NCI-H446 treated with DMSO at 0.1 percent for 48 hours (cell line): ENCODE measurements at regions not wholly inside any gene's neighbourhood (a gene's known extent, or its start where the extent isn't known, plus 50 kb on each side); places are given as distances from the start of the nearest gene placed in this dataset.
"Not testable (repeated sequence)": the region's sequence is repeated elsewhere in the genome, so short reads cannot be mapped to it uniquely, and the experiment has no call there.

Experiments used
- DNase-seq: peaks from one replicate; lab custom pipeline; 2025; lab: John Stamatoyannopoulos, UW

- DNase-seq, result no peak
Measured at GRCh38 chr9:86614871-86615849, 260.9 kb upstream of the TUT7 start.

DNA sequence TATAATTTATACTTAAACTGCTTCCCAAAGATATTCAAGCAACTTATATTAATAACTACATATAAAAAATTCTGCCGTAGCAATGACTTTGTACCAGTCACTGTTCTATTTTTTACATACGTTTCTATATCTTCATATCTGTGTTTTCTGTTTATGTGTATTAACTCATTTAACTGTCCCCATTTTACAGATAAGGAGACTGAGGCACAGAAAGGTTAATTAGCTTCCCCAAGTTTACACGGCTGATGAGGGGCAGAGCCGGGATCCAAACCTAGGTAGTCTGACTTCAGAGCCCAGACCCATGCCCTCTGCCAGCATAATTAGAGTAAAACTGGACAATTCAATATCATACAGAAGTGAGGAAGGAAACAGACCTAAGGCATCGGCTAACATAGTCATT is 259.7 kb upstream of the TUT7 start:
- DNase-seq, result no peak

DNA sequence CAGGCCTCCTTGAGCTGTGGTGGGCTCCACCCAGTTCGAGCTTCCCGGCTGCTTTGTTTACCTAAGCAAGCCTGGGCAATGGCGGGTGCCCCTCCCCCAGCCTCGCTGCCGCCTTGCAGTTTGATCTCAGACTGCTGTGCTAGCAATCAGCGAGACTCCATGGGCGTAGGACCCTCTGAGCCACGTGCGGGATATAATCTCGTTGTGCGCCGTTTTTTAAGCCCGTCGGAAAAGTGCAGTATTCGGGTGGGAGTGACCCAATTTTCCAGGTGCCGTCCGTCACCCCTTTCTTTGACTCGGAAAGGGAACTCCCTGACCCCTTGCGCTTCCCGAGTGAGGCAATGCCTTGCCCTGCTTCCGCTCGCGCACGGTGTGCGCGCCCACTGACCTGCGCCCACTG is 257.3 kb upstream of the TUT7 start:
- not testable (repeated sequence) for DNase-seq

DNA sequence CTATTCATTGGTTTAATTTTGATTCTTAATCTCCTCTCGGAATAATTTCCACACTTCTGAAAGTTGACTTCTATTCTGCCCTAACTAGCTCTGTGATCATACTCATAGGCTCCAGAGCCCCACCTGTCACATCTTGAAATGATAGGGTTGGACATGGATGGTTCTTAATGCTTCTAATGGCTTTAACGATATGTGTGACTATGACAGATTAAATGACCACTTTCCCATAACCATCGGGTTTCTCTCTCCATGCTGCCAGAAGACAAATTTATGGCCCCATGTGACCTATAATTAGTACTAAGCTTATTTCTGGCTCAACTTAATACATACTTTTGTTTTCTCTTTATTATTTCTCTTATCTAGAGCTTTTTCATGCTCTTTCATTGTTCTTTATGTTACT is 251.1 kb upstream of the TUT7 start:
- DNase-seq, result no peak

DNA sequence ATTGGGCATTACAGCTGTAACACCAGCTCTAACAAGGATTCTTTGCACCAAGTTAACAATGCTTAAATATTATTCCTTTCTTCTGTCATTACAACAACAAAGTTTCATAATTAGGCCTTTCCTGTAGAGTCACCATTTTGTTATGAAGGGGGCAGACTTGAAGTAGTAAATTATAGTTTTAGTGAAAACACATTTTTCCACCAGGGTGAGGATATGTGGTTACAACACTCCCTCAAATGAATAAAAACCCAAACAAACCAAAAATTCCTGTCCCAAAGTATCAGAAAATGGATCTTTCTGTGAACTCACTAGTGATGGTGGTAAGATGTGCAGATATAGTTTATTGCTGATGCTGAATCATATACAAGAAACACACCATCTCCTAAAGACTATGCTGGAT is 250.5 kb upstream of the TUT7 start:
- DNase-seq, result no peak

- no peak for DNase-seq
Measured at GRCh38 chr9:86602715-86603114, 248.5 kb upstream of the TUT7 start.

DNA sequence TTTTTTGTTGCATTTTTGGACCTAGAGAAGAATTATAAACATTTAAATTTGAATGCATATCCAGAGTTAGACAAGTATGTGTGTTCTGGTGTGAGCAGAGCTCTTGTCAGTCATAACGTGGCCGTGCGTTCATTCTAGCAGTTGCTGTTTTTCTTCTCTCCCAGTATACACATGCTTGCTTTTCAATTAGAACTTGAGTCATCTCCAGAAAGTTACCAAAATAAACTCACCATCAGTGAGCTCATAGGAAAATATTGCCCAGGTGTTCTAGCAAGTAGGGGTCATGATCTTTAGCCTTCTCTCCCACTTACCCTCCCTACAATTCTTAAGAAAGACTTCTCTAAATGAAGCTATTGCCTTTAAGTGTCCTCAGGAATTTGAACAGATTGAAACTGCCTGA is 247.5 kb upstream of the TUT7 start:
- no peak for DNase-seq

DNA sequence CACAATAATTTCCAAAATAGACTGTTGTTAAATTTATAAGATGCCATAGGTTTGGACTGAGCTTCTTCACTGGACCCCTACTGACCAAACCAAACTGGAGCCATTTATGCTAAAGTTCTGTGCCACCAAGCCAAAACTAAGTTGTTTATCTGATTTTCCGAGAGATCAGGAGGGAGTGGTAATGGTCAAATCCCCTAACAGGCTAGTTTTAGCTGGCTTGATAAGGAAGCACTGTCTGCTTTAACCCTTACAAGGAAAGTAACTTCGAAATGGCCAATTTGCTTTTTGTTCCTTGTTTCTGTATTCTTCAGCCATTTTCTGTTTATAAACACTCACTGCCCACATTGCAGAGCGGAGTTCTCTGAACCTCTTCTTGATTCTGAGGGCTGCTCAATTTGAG is 246.8 kb upstream of the TUT7 start:
- no peak for DNase-seq

DNA sequence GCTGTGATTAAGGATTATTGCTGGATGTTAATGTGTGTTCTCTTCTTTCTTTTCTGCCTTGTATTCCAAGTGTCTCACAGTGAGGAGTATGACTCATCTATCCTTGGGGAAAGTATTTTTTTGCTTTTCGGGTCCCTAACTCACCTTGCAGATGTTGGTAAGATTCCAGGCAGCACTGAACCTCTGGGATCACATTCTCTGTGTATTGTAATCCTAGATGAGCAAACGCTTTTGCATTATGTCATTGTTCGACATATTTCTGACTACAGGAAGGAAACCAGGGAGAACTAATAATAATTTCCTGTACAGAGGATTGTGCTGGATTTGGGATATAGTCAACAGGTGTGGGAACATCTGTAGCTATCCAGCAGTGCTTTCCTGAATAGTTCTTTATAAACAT is 246.1 kb upstream of the TUT7 start:
- no peak for DNase-seq

DNA sequence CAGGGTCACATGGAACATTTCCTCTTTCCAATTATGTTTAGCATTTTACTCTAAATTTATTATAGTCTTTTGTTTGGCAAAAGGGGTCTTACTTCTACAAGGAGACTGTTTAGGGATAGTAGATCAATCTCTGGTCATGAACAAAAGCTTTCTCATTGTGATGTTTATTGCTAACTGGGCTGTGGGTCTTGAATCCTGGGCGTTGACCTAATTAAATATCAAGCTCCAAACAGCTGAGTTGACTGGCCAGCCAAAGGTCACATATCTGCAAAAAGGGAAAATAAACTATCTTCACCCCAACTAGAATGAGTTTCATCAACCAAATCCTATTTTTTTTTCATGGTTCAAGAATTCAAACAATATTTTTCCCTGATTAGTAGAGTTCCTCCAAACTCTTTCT is 245.4 kb upstream of the TUT7 start:
- no peak for DNase-seq

GRCh38 chr9:86598411-86599239 is 244.4 kb upstream of the TUT7 start:
- DNase-seq, result no peak

DNA sequence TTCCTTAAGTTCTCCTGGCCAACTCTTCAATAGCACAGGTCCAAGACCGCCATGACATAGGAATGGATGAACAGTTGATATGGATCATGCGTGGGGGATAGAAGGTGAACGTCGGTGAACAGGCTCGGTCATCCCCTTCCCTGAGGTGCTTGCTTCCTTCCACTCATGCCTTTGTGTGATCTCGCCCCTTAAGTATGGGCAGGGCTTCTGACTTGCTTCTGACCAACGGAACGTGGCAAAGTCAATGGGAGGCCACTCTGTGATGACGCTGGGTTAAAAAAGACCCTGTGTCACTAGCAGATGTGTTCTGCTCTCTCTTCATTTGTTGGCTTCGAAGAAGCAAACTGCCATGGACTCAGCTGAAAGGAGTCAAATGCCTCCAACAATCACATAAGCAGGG is 240.5 kb upstream of the TUT7 start:
- no peak for DNase-seq

DNA sequence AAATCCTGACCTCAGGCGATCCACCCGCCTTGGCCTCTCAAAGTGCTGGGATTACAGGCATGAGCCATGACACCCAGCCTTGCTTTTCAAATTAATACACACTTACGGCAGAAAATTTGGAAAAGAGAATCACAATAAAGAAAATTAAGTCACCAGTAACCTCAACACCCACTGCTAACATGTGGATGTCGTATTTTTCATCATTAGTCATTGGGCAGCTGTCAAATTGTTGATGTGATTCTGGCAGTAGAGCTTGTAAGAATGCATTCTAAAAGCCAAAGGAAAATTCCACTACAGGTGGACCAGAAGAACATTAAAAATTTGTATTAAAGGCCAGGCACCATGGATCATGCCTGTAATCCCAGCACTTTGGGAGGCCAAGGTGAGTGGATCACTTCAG is 237.3 kb upstream of the TUT7 start:
- no peak for DNase-seq

GRCh38 chr9:86589730-86590129 is 235.5 kb upstream of the TUT7 start:
- no peak for DNase-seq

DNA sequence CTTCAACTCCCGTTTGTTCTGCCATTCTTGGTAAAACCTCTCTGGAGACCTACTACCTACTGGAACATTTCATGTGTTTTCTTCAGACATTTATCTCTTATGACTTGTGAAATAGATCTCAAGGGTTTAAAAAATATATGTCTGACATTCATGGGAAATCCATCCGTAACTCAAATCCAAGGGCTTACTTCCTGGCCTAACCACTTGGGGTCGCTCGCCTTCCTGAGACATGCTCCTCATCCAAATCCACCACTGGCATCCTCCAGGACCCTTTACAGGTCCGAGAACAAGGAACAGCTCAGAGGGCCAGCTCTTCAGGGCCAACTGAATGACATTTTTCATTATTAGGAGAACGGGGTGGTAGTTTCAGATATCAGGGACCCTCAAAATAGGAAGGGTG is 235.1 kb upstream of the TUT7 start:
- DNase-seq, result no peak

GRCh38 chr9:86586144-86586494 is 231.9 kb upstream of the TUT7 start:
- DNase-seq, result no peak

DNA sequence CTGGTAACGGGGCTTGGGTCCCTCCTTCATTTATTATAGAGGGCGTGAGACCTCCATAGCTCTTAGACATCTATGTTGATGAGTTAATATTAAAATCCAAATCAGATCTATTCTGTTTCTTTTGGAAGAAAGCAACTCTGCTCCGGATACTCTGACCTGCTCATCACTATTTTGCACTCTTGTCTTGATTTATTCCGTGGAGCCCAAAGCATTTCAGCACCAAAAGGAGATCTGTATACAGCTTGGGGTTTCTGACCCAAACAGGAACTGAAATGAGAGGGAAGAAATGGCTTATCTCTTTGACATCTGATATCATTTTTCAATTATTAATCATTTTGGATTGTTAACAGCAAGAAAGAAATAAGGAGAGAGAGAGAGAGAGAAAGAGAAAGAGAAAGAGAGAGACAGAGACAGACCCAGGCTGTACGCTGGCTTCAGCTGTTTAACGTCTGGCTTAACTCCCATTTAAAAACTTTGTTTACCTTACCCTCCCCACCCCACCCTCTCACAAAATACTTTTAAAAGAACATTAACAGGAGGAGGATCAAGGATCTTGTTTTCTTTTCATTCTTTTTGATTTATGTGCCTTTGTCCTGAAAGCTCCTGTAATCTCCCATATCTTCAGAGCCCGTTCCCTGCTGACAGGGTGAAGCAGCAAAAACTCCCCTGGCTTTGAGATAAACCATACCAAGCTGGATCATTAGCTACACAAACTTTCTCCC is 231.4 kb upstream of the TUT7 start:
- DNase-seq, result no peak

- DNase-seq, result no peak
Measured at GRCh38 chr9:86580688-86581087, 226.5 kb upstream of the TUT7 start.

DNA sequence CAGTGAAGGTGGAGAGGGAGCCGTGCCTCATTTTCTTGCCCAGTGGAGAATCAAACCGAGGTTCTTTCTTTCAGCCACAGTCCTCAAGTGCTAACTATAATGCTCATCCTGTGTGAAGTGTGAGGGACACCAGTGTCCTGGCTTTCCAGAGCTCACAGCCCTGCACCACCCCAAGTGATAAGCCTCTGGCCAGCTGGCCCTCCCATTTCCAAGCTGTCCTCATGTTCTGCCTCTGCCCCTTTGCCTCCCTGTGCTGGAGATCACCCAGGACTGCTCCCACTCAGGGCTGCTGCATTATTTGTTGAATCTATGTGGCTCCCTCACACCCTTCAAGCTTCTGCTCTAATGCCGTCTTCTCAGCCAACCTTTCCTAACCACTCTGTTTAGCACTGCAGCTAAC is 224.5 kb upstream of the TUT7 start:
- no peak for DNase-seq

GRCh38 chr9:86577420-86578333 is 223.5 kb upstream of the TUT7 start:
- no peak for DNase-seq

- no peak for DNase-seq
Measured at GRCh38 chr9:86575825-86576525, 221.8 kb upstream of the TUT7 start.
